DND-41 (cell line): ENCODE measurements at regions not wholly inside any gene's neighbourhood (a gene's known extent, or its start where the extent isn't known, plus 50 kb on each side); places are given as distances from the start of the nearest gene placed in this dataset.

Source experiments
- ATAC-seq: fragments of 200-7000 bp; cut with Tn5 transposase; 3 replicates; pipeline ENCODE4 v1.9.1; 2021; ENCODE audit warnings: low read depth; ENCODE audit not compliant: insufficient read depth
- DNase-seq: peaks from one replicate; pipeline ENCODE4 v3.0.0-alpha.2; 2020
- H2AFZ ChIP-seq: 2 replicates; pipeline ENCODE4 v1.6.0; 2012; ENCODE audit warnings: low read depth, low read length
- H3K27ac ChIP-seq: 2 replicates; pipeline ENCODE4 v1.5.1; 2012; ENCODE audit warnings: low read length, inconsistent platforms
- H3K27me3 ChIP-seq: fragments of 200-600 bp; sonication (generic); 2 replicates; pipeline ENCODE4 v1.6.0; 2012; ENCODE audit warnings: low read length, mild to moderate bottlenecking, inconsistent platforms; ENCODE audit not compliant: insufficient read depth, poor library complexity
- H3K36me3 ChIP-seq: 2 replicates; pipeline ENCODE4 v1.5.1; 2012; ENCODE audit warnings: low read length, inconsistent platforms; ENCODE audit not compliant: insufficient read depth
- H3K4me1 ChIP-seq: 2 replicates; pipeline ENCODE4 v1.5.1; 2012; ENCODE audit warnings: mild to moderate bottlenecking, low read length; ENCODE audit not compliant: insufficient read depth
- H3K4me2 ChIP-seq: 2 replicates; pipeline ENCODE4 v1.6.0; 2012; ENCODE audit warnings: mild to moderate bottlenecking, moderate library complexity, low read length, inconsistent platforms; ENCODE audit not compliant: insufficient read depth
- H3K4me3 ChIP-seq, 2 experiments: fragments of 200-600 bp in 1 of 2; shearing (Covaris generic) in 1 of 2; 2 replicates each; pipeline ENCODE4 v1.5.1; 2012 to 2016; ENCODE audit warnings: inconsistent platforms in 2 of 2, low read length in 2 of 2, mild to moderate bottlenecking in 2 of 2, low read depth in 1 of 2, moderate library complexity in 1 of 2
- H3K79me2 ChIP-seq: 2 replicates; pipeline ENCODE4 v1.6.0; 2012; ENCODE audit warnings: low read length, inconsistent platforms; ENCODE audit not compliant: insufficient read depth
- H3K9ac ChIP-seq: 2 replicates; pipeline ENCODE4 v1.6.0; 2012; ENCODE audit warnings: low read depth, mild to moderate bottlenecking, inconsistent platforms, low read length, moderate library complexity
- H3K9me3 ChIP-seq: 2 replicates; pipeline ENCODE4 v1.5.1; 2012; ENCODE audit warnings: low read length, moderate library complexity, mild to moderate bottlenecking, inconsistent platforms; ENCODE audit not compliant: insufficient read depth, severe bottlenecking
- H4K20me1 ChIP-seq: 2 replicates; pipeline ENCODE4 v1.6.0; 2012; ENCODE audit warnings: low read length; ENCODE audit not compliant: insufficient read depth
- EZH2 ChIP-seq: IDR thresholded peaks from 3 replicates; pipeline ENCODE4 v1.6.1; 2012; ENCODE audit warnings: borderline replicate concordance, low read depth, mild to moderate bottlenecking, moderate library complexity, low read length, inconsistent platforms; ENCODE audit not compliant: severe bottlenecking
- TF ChIP-seq, protein P1 (sequence below): IDR thresholded peaks from 2 replicates; pipeline ENCODE4 v1.5.1; 2012; ENCODE audit warnings: borderline replicate concordance, low read length, moderate library complexity, mild to moderate bottlenecking; ENCODE audit not compliant: poor library complexity, severe bottlenecking; ENCODE audit errors: extremely low read depth

- Histone ChIP-seq H4K20me1 (no peaks in the 10 kb centered on the region), H3K27ac (no peak overlapping the region), H3K4me3 (no peak overlapping the region), H3K4me2 (no peak overlapping the region), H3K9me3 (no peaks in the 10 kb centered on the region), H3K27me3 (peaks cover 9% of the 10 kb centered on the region), H2AFZ (no peak overlapping the region), H3K36me3 (no peaks in the 10 kb centered on the region), H3K9ac (no peak overlapping the region), H3K79me2 (no peaks in the 10 kb centered on the region), H3K4me1 (no peaks in the 10 kb centered on the region)
- DNase-seq (no peak), ATAC-seq (no peak)
- TF ChIP-seq EZH2: no peak
- TF ChIP-seq, protein P1, sequence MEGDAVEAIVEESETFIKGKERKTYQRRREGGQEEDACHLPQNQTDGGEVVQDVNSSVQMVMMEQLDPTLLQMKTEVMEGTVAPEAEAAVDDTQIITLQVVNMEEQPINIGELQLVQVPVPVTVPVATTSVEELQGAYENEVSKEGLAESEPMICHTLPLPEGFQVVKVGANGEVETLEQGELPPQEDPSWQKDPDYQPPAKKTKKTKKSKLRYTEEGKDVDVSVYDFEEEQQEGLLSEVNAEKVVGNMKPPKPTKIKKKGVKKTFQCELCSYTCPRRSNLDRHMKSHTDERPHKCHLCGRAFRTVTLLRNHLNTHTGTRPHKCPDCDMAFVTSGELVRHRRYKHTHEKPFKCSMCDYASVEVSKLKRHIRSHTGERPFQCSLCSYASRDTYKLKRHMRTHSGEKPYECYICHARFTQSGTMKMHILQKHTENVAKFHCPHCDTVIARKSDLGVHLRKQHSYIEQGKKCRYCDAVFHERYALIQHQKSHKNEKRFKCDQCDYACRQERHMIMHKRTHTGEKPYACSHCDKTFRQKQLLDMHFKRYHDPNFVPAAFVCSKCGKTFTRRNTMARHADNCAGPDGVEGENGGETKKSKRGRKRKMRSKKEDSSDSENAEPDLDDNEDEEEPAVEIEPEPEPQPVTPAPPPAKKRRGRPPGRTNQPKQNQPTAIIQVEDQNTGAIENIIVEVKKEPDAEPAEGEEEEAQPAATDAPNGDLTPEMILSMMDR: no peak
Observed at GRCh38 chr12:88952562-88952942, 372.3 kb upstream of the KITLG start.

- Histone ChIP-seq H2AFZ (no peak overlapping the region), H3K27ac (no peak overlapping the region), H3K4me3 (no peak overlapping the region), H3K79me2 (no peaks in the 10 kb centered on the region), H3K4me1 (no peaks in the 10 kb centered on the region), H3K27me3 (peaks cover 9% of the 10 kb centered on the region), H3K4me2 (no peak overlapping the region), H3K9ac (no peak overlapping the region), H3K9me3 (no peaks in the 10 kb centered on the region), H3K36me3 (no peaks in the 10 kb centered on the region), H4K20me1 (no peaks in the 10 kb centered on the region)
- ATAC-seq: no peak
- DNase-seq: no peak
- TF ChIP-seq, protein P1: no peak
- TF ChIP-seq EZH2: no peak
Observed at GRCh38 chr12:88951860-88952561, 371.7 kb upstream of the KITLG start.

- DNase-seq (no peak), ATAC-seq (no peak)
- H4K20me1 ChIP-seq: no peaks in the 10 kb centered on the region
- no peaks in the 10 kb centered on the region for H3K36me3 ChIP-seq
- no peak overlapping the region for H3K27ac ChIP-seq
- H2AFZ ChIP-seq: no peak overlapping the region
- no peaks in the 10 kb centered on the region for H3K79me2 ChIP-seq
- H3K4me3 ChIP-seq: no peak overlapping the region
- H3K4me1 ChIP-seq: no peaks in the 10 kb centered on the region
- no peaks in the 10 kb centered on the region for H3K9me3 ChIP-seq
- H3K27me3 ChIP-seq: peaks cover 5% of the 10 kb centered on the region
- no peak for TF ChIP-seq EZH2
- TF ChIP-seq, protein P1: no peak
- no peak overlapping the region for H3K4me2 ChIP-seq
- H3K9ac ChIP-seq: no peak overlapping the region
Observed at GRCh38 chr12:88951177-88951576, 370.9 kb upstream of the KITLG start.
